OCI-LY3 (cell line): ENCODE measurements at regions not wholly inside any gene's neighbourhood (a gene's known extent, or its start where the extent isn't known, plus 50 kb on each side); places are given as distances from the start of the nearest gene placed in this dataset.

Experiments
- H2AFZ ChIP-seq: fragments of 200-600, 300-600 bp; shearing (Covaris generic); 2 replicates; pipeline ENCODE4 v1.6.0; 2014; ENCODE audit warnings: antibody characterized with exemption, low read depth, low read length
- H3K27ac ChIP-seq: fragments of 200-600, 300-600 bp; sonication (generic); 2 replicates; pipeline ENCODE4 v1.5.1; 2014; ENCODE audit warnings: mild to moderate bottlenecking, low read length, moderate library complexity, mixed read lengths
- H3K27me3 ChIP-seq: fragments of 200-600, 300-600 bp; sonication (generic); 2 replicates; pipeline ENCODE4 v1.6.1; 2014; ENCODE audit warnings: low read depth, low read length, mixed read lengths
- H3K36me3 ChIP-seq: fragments of 200-600, 300-600 bp; sonication (generic); replicated peaks from 2 replicates; pipeline ENCODE3; 2014; ENCODE audit warnings: low read depth, low read length, mixed read lengths
- H3K4me1 ChIP-seq: fragments of 300-600, 200-600 bp; sonication (generic); 2 replicates; pipeline ENCODE4 v1.6.1; 2014; ENCODE audit warnings: low read length, mixed read lengths
- H3K4me2 ChIP-seq: fragments of 200-600, 300-600 bp; sonication (generic); 2 replicates; pipeline ENCODE4 v1.6.1; 2014; ENCODE audit warnings: low read length, mixed read lengths
- H3K4me3 ChIP-seq: fragments of 300-600, 200-600 bp; sonication (generic); 2 replicates; pipeline ENCODE4 v1.5.1; 2014; ENCODE audit warnings: antibody characterized with exemption, mild to moderate bottlenecking, low read length, moderate library complexity
- H3K79me2 ChIP-seq: fragments of 300-600, 200-600 bp; shearing (Covaris generic); 2 replicates; pipeline ENCODE4 v1.6.1; 2014; ENCODE audit warnings: mild to moderate bottlenecking, low read length, mixed read lengths
- H3K9ac ChIP-seq: fragments of 300-600, 200-600 bp; shearing (Covaris generic); 2 replicates; pipeline ENCODE4 v1.6.0; 2014; ENCODE audit warnings: mild to moderate bottlenecking, low read length, moderate library complexity
- H3K9me3 ChIP-seq: fragments of 200-600, 300-600 bp; shearing (Covaris generic); 2 replicates; pipeline ENCODE4 v1.6.1; 2014; ENCODE audit warnings: low read length, mixed read lengths; ENCODE audit not compliant: insufficient read depth
- H4K20me1 ChIP-seq: fragments of 200-600, 300-600 bp; sonication (generic); 2 replicates; pipeline ENCODE4 v1.6.1; 2016; ENCODE audit warnings: low read length, mixed read lengths; ENCODE audit not compliant: insufficient read depth
- EZH2phosphoT487 ChIP-seq: fragments of 200-600 bp; shearing (Covaris generic); IDR thresholded peaks from 2 replicates; pipeline ENCODE4 v1.6.1; 2018; ENCODE audit warnings: antibody characterized with exemption, mixed run types, low read depth
- TF ChIP-seq, protein P1 (sequence below): fragments of 200-600, 300-600 bp; sonication (generic); IDR thresholded peaks from 2 replicates; pipeline ENCODE4 v1.5.1; 2014; ENCODE audit warnings: antibody characterized with exemption, low read length, low read depth

DNA sequence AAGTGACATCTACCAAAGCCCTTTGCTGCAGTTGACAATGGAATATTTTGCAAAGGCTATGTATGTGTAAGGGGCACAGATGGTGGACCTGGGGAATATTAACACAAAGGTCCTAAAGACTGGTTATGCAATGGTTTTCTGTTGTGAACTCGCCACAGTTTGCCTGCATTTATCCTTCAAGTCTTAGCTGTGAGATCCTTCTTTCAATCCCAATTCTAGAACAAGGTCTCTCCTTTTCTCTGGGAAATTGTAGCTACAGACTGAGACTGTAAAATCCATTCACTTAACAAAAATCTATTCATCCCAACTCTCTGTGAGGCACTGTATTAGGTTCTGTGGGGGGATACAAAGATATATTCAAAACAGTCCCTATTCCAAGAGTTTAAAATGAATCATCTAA is 250.4 kb downstream of the GPM6A start:
- Histone ChIP-seq H3K36me3 (no peaks in the 10 kb centered on the region), H3K27me3 (no peaks in the 10 kb centered on the region), H3K4me1 (no peaks in the 10 kb centered on the region), H3K27ac (no peak overlapping the region), H3K9me3 (no peaks in the 10 kb centered on the region), H3K4me2 (no peak overlapping the region), H3K4me3 (no peak overlapping the region), H2AFZ (0 out of 2 replicates have a peak overlapping the region, but pooled peaks have one; percentile 48), H3K79me2 (no peaks in the 10 kb centered on the region), H3K9ac (no peak overlapping the region), H4K20me1 (no peaks in the 10 kb centered on the region)
- no peak for TF ChIP-seq EZH2phosphoT487
- TF ChIP-seq, protein P1, sequence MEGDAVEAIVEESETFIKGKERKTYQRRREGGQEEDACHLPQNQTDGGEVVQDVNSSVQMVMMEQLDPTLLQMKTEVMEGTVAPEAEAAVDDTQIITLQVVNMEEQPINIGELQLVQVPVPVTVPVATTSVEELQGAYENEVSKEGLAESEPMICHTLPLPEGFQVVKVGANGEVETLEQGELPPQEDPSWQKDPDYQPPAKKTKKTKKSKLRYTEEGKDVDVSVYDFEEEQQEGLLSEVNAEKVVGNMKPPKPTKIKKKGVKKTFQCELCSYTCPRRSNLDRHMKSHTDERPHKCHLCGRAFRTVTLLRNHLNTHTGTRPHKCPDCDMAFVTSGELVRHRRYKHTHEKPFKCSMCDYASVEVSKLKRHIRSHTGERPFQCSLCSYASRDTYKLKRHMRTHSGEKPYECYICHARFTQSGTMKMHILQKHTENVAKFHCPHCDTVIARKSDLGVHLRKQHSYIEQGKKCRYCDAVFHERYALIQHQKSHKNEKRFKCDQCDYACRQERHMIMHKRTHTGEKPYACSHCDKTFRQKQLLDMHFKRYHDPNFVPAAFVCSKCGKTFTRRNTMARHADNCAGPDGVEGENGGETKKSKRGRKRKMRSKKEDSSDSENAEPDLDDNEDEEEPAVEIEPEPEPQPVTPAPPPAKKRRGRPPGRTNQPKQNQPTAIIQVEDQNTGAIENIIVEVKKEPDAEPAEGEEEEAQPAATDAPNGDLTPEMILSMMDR: no peak

DNA sequence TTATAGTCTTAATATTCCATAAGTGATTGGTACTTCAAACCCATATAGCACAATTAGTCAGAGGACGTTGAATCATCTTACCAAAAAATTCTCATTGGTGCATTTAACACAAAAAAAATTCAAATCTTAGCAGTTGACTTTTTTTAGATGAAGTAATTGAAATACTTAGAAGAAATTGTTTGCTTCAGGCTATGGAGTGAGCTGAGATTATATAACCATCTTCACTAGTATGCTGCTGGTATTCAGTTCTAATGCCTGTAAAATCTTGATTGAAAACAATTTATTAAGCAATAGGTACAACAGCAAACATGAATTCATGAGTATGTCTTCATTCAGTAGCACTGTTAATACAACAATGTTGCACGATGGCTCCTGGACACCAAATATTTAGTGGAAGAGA is 250.0 kb downstream of the GPM6A start:
- Histone ChIP-seq H3K4me3 (no peak overlapping the region), H4K20me1 (no peaks in the 10 kb centered on the region), H3K36me3 (no peaks in the 10 kb centered on the region), H3K4me2 (no peak overlapping the region), H3K9me3 (no peaks in the 10 kb centered on the region), H3K9ac (no peak overlapping the region), H3K27ac (no peak overlapping the region), H3K4me1 (no peaks in the 10 kb centered on the region), H3K79me2 (no peaks in the 10 kb centered on the region), H2AFZ (no peak overlapping the region), H3K27me3 (no peaks in the 10 kb centered on the region)
- TF ChIP-seq, protein P1: no peak
- TF ChIP-seq EZH2phosphoT487: no peak

DNA sequence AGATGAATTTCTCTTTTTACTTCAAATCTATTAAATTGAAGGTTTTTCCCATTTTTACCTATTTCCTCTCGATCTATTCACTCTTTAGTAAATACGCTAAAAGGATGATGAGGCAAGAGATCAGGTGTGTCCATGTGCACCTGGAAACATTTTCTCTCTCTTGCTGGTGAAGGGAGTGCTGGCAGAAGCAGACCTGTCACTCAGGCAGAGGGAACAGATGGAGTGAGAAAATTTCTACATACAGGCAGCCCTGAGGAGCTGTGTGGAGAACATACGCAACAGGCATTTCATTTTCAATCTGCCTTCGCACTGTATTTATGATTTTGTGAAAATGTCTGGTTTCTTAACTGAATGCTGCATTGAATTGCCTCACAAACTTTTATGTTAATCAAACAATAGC is 249.5 kb downstream of the GPM6A start:
- H3K27me3 ChIP-seq: no peaks in the 10 kb centered on the region
- H3K9me3 ChIP-seq: no peaks in the 10 kb centered on the region
- TF ChIP-seq, protein P1: no peak
- TF ChIP-seq EZH2phosphoT487: no peak
- H3K4me1 ChIP-seq: no peaks in the 10 kb centered on the region
- H3K36me3 ChIP-seq: no peaks in the 10 kb centered on the region
- H3K4me2 ChIP-seq: no peak overlapping the region
- H2AFZ ChIP-seq: no peak overlapping the region
- no peak overlapping the region for H3K9ac ChIP-seq
- H3K27ac ChIP-seq: no peak overlapping the region
- no peaks in the 10 kb centered on the region for H3K79me2 ChIP-seq
- no peak overlapping the region for H3K4me3 ChIP-seq
- no peaks in the 10 kb centered on the region for H4K20me1 ChIP-seq
